Endothelial cell of umbilical vein (primary cell): ENCODE measurements at regions not wholly inside any gene's neighbourhood (a gene's known extent, or its start where the extent isn't known, plus 50 kb on each side); places are given as distances from the start of the nearest gene placed in this dataset.

Experiments
- BruUV-seq: library from RNA; stranded (reverse); fragments of 400-500 nt; replicated peaks from 2 replicates; lab custom pipeline; 2021; lab: Mats Ljungman, UMichigan
- CTCF ChIA-PET: fragments of 300-600, 350-600 bp; sonication (Branson Sonifier 250); formaldehyde crosslinking; loops from one replicate; lab custom pipeline; 2021; ENCODE audit warnings: antibody characterized with exemption, inconsistent platforms; lab: Charles Lee
- POLR2A ChIA-PET: fragments of 300-600, 350-600 bp; sonication (Branson Sonifier 250); formaldehyde crosslinking; loops from one replicate; lab custom pipeline; 2021; ENCODE audit warnings: antibody characterized with exemption, inconsistent platforms; lab: Charles Lee
- DNase-seq: peaks from one replicate; pipeline ENCODE4 v3.0.0-alpha.2; 2011; ENCODE audit warnings: low read depth, low spot score
- FAIRE-seq: peaks from 2 replicates; lab custom pipeline; 2011; peaks lifted over from hg19 to GRCh38; lab: Jason Lieb, UNC
- H2AFZ ChIP-seq: 2 replicates; pipeline ENCODE4 v1.6.0; 2012; ENCODE audit warnings: low read depth, low read length, control low read depth, inconsistent platforms
- H3K27ac ChIP-seq: 2 replicates; pipeline ENCODE4 v1.5.1; 2011; ENCODE audit warnings: low read depth, mild to moderate bottlenecking, control low read depth, low read length, moderate library complexity; ENCODE audit not compliant: insufficient read depth
- H3K27me3 ChIP-seq, 2 experiments: 2 replicates each; pipeline versions ENCODE4 v1.6.0 to v1.6.1; 2011; ENCODE audit warnings: low read length in 2 of 2, mixed read lengths in 1 of 2; ENCODE audit not compliant: control insufficient read depth in 2 of 2, insufficient read depth in 2 of 2
- H3K36me3 ChIP-seq, 2 experiments: 2 replicates in 1 of 2; 3 replicates in 1 of 2; pipeline ENCODE4 v1.5.1; 2011; ENCODE audit warnings: low read length in 2 of 2, mild to moderate bottlenecking in 1 of 2, moderate library complexity in 1 of 2; ENCODE audit not compliant: control insufficient read depth in 2 of 2, insufficient read depth in 2 of 2; ENCODE audit errors: extremely low read depth in 1 of 2
- H3K4me1 ChIP-seq: 3 replicates; pipeline ENCODE4 v1.5.1; 2011; ENCODE audit warnings: mild to moderate bottlenecking, low read length; ENCODE audit not compliant: control insufficient read depth, insufficient read depth; ENCODE audit errors: extremely low read depth
- H3K4me2 ChIP-seq: 2 replicates; pipeline ENCODE4 v1.6.1; 2011; ENCODE audit warnings: low read length, control low read depth, mixed read lengths; ENCODE audit not compliant: insufficient read depth
- H3K4me3 ChIP-seq, 3 experiments: fragments of 200-600 bp in 1 of 3; sonication (generic), shearing (Covaris generic) in 1 of 3; replicated peaks in 1 of 3; 2 replicates each; pipeline ENCODE4 v1.5.1; 2011 to 2016; ENCODE audit warnings: control low read depth in 3 of 3, low read length in 3 of 3, mild to moderate bottlenecking in 2 of 3, inconsistent platforms in 1 of 3, low read depth in 1 of 3, moderate library complexity in 1 of 3; ENCODE audit not compliant: insufficient read depth in 1 of 3
- H3K79me2 ChIP-seq: 2 replicates; pipeline ENCODE4 v1.6.0; 2012; ENCODE audit warnings: low read length, inconsistent platforms; ENCODE audit not compliant: control insufficient read depth, insufficient read depth
- H3K9ac ChIP-seq: replicated peaks from 2 replicates; pipeline ENCODE3; 2011; ENCODE audit warnings: low read length, control low read depth; ENCODE audit not compliant: insufficient read depth; ENCODE audit errors: extremely low read depth
- H3K9me1 ChIP-seq: replicated peaks from 3 replicates; pipeline ENCODE4 v1.6.0; 2011; ENCODE audit warnings: mild to moderate bottlenecking, low read length; ENCODE audit not compliant: control insufficient read depth, insufficient read depth; ENCODE audit errors: extremely low read depth
- H3K9me3 ChIP-seq: replicated peaks from 2 replicates; pipeline ENCODE4 v1.5.1; 2012; ENCODE audit warnings: low read length, inconsistent platforms; ENCODE audit not compliant: control insufficient read depth, insufficient read depth
- H4K20me1 ChIP-seq: replicated peaks from 2 replicates; pipeline ENCODE3; 2011; ENCODE audit warnings: mild to moderate bottlenecking, low read length; ENCODE audit not compliant: control insufficient read depth, insufficient read depth; ENCODE audit errors: extremely low read depth
- CTCF ChIP-seq, 2 donors: IDR thresholded peaks; 1 replicate in 1 of 2; 2 replicates in 1 of 2; pipeline ENCODE4 v1.5.1; 2011; ENCODE audit warnings: low read length in 2 of 2, mild to moderate bottlenecking in 2 of 2, moderate library complexity in 2 of 2, control low read depth in 1 of 2, inconsistent platforms in 1 of 2, low read depth in 1 of 2; ENCODE audit not compliant: insufficient read depth in 1 of 2; ENCODE audit errors: extremely low read depth in 1 of 2
- EZH2 ChIP-seq: IDR thresholded peaks from 2 replicates; pipeline ENCODE4 v1.6.1; 2012; ENCODE audit warnings: borderline replicate concordance, low read depth, mild to moderate bottlenecking, moderate library complexity, low read length, inconsistent platforms; ENCODE audit not compliant: severe bottlenecking
- FOS ChIP-seq: IDR thresholded peaks from 2 replicates; pipeline ENCODE4 v1.6.1; 2011; ENCODE audit warnings: mild to moderate bottlenecking, low read length, moderate library complexity, borderline replicate concordance; ENCODE audit not compliant: insufficient read depth
- GATA2 ChIP-seq: IDR thresholded peaks from 2 replicates; pipeline ENCODE4 v1.7.0; 2011; ENCODE audit warnings: low read depth, mild to moderate bottlenecking, moderate library complexity, mixed read lengths, low read length; ENCODE audit not compliant: insufficient read length, insufficient read depth
- JUN ChIP-seq: IDR thresholded peaks from 2 replicates; pipeline ENCODE4 v1.6.1; 2011; ENCODE audit warnings: borderline replicate concordance, low read depth; ENCODE audit not compliant: insufficient read length, insufficient read depth
- MYC ChIP-seq: IDR thresholded peaks from one replicate; pipeline ENCODE4 v1.6.1; 2011; ENCODE audit warnings: mild to moderate bottlenecking, low read depth, low read length
- POLR2A ChIP-seq: IDR thresholded peaks from 2 replicates; pipeline ENCODE4 v1.6.1; 2012; ENCODE audit warnings: low read depth, mild to moderate bottlenecking, control low read depth, low read length
- POLR2AphosphoS5 ChIP-seq: IDR thresholded peaks from 2 replicates; pipeline ENCODE4 v1.6.1; 2012; ENCODE audit warnings: low read depth, mild to moderate bottlenecking, control low read depth, low read length, moderate library complexity; ENCODE audit not compliant: insufficient read depth
- dilution Hi-C: fragments of 300-500 bp; cut with MboI; formaldehyde crosslinking; loops from one replicate; pipeline ENCODE4 v1.15.0; 2019; ENCODE audit warnings: low sequenced_read_pairs; ENCODE audit not compliant: extremely low pct_ligation_motif_present
- intact Hi-C: fragments of 100-400 bp; cut with micrococcal nuclease; formaldehyde crosslinking; loops from one replicate; pipeline ENCODE4 v1.10.0; 2022
- TF ChIP-seq, protein P1 (sequence below): IDR thresholded peaks from 2 replicates; pipeline ENCODE4 v1.6.1; 2011; ENCODE audit not compliant: insufficient read depth, insufficient read length

DNA sequence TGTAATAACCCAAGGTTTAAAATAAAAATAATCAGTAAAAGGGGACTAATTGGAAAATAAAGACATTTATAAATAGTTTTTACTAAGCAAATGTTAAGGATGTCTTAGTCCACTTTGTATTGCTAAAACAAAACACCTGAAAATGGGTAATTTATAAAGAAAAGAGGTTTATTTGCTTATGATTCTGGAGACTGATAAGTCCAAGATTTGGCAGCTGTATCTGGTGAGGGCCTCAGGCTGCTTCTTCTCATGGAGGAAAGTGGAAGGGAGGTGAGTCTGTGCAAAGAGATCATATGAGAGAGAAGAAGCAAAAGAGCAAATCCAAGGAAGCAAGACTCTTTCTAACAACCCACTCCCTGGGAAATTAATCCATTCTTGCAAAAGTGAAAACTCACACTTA is 299.5 kb downstream of the DSC3 start:
- Histone ChIP-seq H3K4me2 (no peak overlapping the region), H2AFZ (no peak overlapping the region), H3K9me3 (no peaks in the 10 kb centered on the region), H3K9me1 (no peaks in the 10 kb centered on the region), H3K36me3 (no peaks in the 10 kb centered on the region), H4K20me1 (no peaks in the 10 kb centered on the region), H3K27ac (no peak overlapping the region), H3K27me3 (no peaks in the 10 kb centered on the region), H3K9ac (no peak overlapping the region), H3K4me1 (no peaks in the 10 kb centered on the region), H3K79me2 (no peaks in the 10 kb centered on the region), H3K4me3 (no peak overlapping the region)
- ChIA-PET POLR2A (no interaction called here), CTCF (no interaction called here)
- FAIRE-seq (no peak), DNase-seq (no peak)
- dilution Hi-C loops (no loop called here), intact Hi-C loops (no loop called here)
- BruUV-seq = no TSS peak
- TF ChIP-seq GATA2 (no peak), FOS (no peak), POLR2AphosphoS5 (no peak), JUN (no peak), CTCF (IDR thresholded peaks at IDR 0.05; ENCODE audit: extremely low read depth in 1 of 2, insufficient read depth in 1 of 2, low read depth in 1 of 2, low read length in 2 of 2) (no peak), EZH2 (no peak), POLR2A (no peak), MYC (no peak)
- TF ChIP-seq, protein P1, sequence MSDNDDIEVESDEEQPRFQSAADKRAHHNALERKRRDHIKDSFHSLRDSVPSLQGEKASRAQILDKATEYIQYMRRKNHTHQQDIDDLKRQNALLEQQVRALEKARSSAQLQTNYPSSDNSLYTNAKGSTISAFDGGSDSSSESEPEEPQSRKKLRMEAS = no peak
